Keratinocyte (primary cell): ENCODE measurements at regions not wholly inside any gene's neighbourhood (a gene's known extent, or its start where the extent isn't known, plus 50 kb on each side); places are given as distances from the start of the nearest gene placed in this dataset.

Experiments used
- DNase-seq: peaks from one replicate; pipeline ENCODE4 v3.0.0-alpha.2; 2011; ENCODE audit warnings: low read depth, missing footprints, low spot score
- FAIRE-seq: peaks from 2 replicates; lab custom pipeline; 2011; peaks lifted over from hg19 to GRCh38; lab: Jason Lieb, UNC
- H2AFZ ChIP-seq: 2 replicates; pipeline ENCODE4 v1.6.0; 2012; ENCODE audit warnings: low read length, control low read depth, inconsistent platforms; ENCODE audit not compliant: control insufficient read depth
- H3K27ac ChIP-seq: 2 replicates; pipeline ENCODE4 v1.5.1; 2011; ENCODE audit warnings: low read length; ENCODE audit not compliant: control insufficient read depth, insufficient read depth
- H3K27me3 ChIP-seq: 3 replicates; pipeline ENCODE4 v1.6.0; 2011; ENCODE audit warnings: low read length; ENCODE audit not compliant: control insufficient read depth, insufficient read depth; ENCODE audit errors: extremely low read depth
- H3K36me3 ChIP-seq, 2 experiments: 2 replicates in 1 of 2; 3 replicates in 1 of 2; pipeline ENCODE4 v1.5.1; 2011; ENCODE audit warnings: low read length in 2 of 2, mild to moderate bottlenecking in 1 of 2; ENCODE audit not compliant: control insufficient read depth in 2 of 2, insufficient read depth in 2 of 2; ENCODE audit errors: extremely low read depth in 1 of 2
- H3K4me1 ChIP-seq: 3 replicates; pipeline ENCODE4 v1.5.1; 2011; ENCODE audit warnings: low read length; ENCODE audit not compliant: control insufficient read depth, insufficient read depth; ENCODE audit errors: extremely low read depth
- H3K4me2 ChIP-seq: 3 replicates; pipeline ENCODE4 v1.6.0; 2011; ENCODE audit warnings: low read depth, low read length; ENCODE audit not compliant: control insufficient read depth, insufficient read depth; ENCODE audit errors: extremely low read depth
- H3K4me3 ChIP-seq, 3 experiments: fragments of 200-600 bp in 1 of 3; sonication (generic) in 1 of 3; 2 replicates in 2 of 3; 3 replicates in 1 of 3; pipeline ENCODE4 v1.5.1; 2011 to 2016; ENCODE audit warnings: low read length in 3 of 3, mild to moderate bottlenecking in 3 of 3, control low read depth in 2 of 3, inconsistent platforms in 1 of 3, low read depth in 1 of 3, mixed read lengths in 1 of 3, mixed run types in 1 of 3, moderate library complexity in 1 of 3; ENCODE audit not compliant: control insufficient read depth in 2 of 3, insufficient read depth in 2 of 3; ENCODE audit errors: extremely low read depth in 1 of 3
- H3K79me2 ChIP-seq: 2 replicates; pipeline ENCODE4 v1.6.0; 2012; ENCODE audit warnings: low read length; ENCODE audit not compliant: control insufficient read depth, insufficient read depth
- H3K9ac ChIP-seq: 3 replicates; pipeline ENCODE4 v1.6.0; 2011; ENCODE audit warnings: low read length; ENCODE audit not compliant: control insufficient read depth, insufficient read depth; ENCODE audit errors: extremely low read depth
- H3K9me1 ChIP-seq: 3 replicates; pipeline ENCODE4 v1.6.0; 2011; ENCODE audit warnings: low read length; ENCODE audit not compliant: control insufficient read depth, insufficient read depth; ENCODE audit errors: extremely low read depth
- H3K9me3 ChIP-seq: 2 replicates; pipeline ENCODE4 v1.5.1; 2012; ENCODE audit warnings: low read depth, low read length; ENCODE audit not compliant: control insufficient read depth
- H4K20me1 ChIP-seq: 3 replicates; pipeline ENCODE4 v1.6.0; 2011; ENCODE audit warnings: low read length; ENCODE audit not compliant: control insufficient read depth, insufficient read depth; ENCODE audit errors: extremely low read depth
- CTCF ChIP-seq, 3 experiments: IDR thresholded peaks in 1 of 3; conservative IDR thresholded peaks in 1 of 3; optimal IDR thresholded peaks in 1 of 3; 2 replicates in 2 of 3; 3 replicates in 1 of 3; pipeline versions ENCODE3 to v1.5.1; 2011; ENCODE audit warnings: low read length in 3 of 3, mild to moderate bottlenecking in 3 of 3, moderate library complexity in 2 of 3, control low read depth in 1 of 3, inconsistent platforms in 1 of 3; ENCODE audit not compliant: insufficient read depth in 2 of 3; ENCODE audit errors: extremely low read depth in 1 of 3
- EZH2 ChIP-seq: IDR thresholded peaks from one replicate; pipeline ENCODE4 v1.6.1; 2012; ENCODE audit warnings: inconsistent platforms, mild to moderate bottlenecking, low read length, moderate library complexity
- dilution Hi-C: fragments of 300-500 bp; cut with MboI; formaldehyde crosslinking; loops from one replicate; pipeline ENCODE4 v1.7.0; 2020; ENCODE audit warnings: low sequenced_read_pairs; ENCODE audit not compliant: extremely low pct_ligation_motif_present

- Histone ChIP-seq H3K27ac (no peak overlapping the region), H3K79me2 (no peaks in the 10 kb centered on the region), H3K27me3 (no peaks in the 10 kb centered on the region), H3K4me1 (no peaks in the 10 kb centered on the region), H3K4me3 (no peak overlapping the region), H3K9me1 (no peaks in the 10 kb centered on the region), H2AFZ (no peak overlapping the region), H3K4me2 (no peak overlapping the region), H4K20me1 (no peaks in the 10 kb centered on the region), H3K36me3 (no peaks in the 10 kb centered on the region), H3K9me3 (no peaks in the 10 kb centered on the region), H3K9ac (no peak overlapping the region)
- FAIRE-seq (no peak), DNase-seq (no peak)
- dilution Hi-C loops = no loop called here
- TF ChIP-seq EZH2 (no peak), CTCF (optimal IDR thresholded peaks at IDR 0.05 in 1 of 3, IDR thresholded peaks at IDR 0.05 in 1 of 3, conservative IDR thresholded peaks at IDR 0.05 in 1 of 3; ENCODE audit: extremely low read depth in 1 of 3, insufficient read depth in 2 of 3, low read length in 3 of 3) (no peak)
Measured at GRCh38 chr2:221153226-221153625, 418.9 kb downstream of the EPHA4 start.

GRCh38 chr2:221154176-221154575 lies 417.9 kb downstream of the EPHA4 start:
- no peaks in the 10 kb centered on the region for H3K9me1 ChIP-seq
- no peaks in the 10 kb centered on the region for H3K27me3 ChIP-seq
- no peak overlapping the region for H3K27ac ChIP-seq
- H2AFZ ChIP-seq = no peak overlapping the region
- H3K79me2 ChIP-seq = no peaks in the 10 kb centered on the region
- DNase-seq (no peak), FAIRE-seq (no peak)
- H3K36me3 ChIP-seq = no peaks in the 10 kb centered on the region
- dilution Hi-C loops = no loop called here
- no peak overlapping the region for H3K4me2 ChIP-seq
- no peaks in the 10 kb centered on the region for H4K20me1 ChIP-seq
- no peaks in the 10 kb centered on the region for H3K9me3 ChIP-seq
- H3K9ac ChIP-seq = no peak overlapping the region
- TF ChIP-seq CTCF (optimal IDR thresholded peaks at IDR 0.05 in 1 of 3, IDR thresholded peaks at IDR 0.05 in 1 of 3, conservative IDR thresholded peaks at IDR 0.05 in 1 of 3; ENCODE audit: extremely low read depth in 1 of 3, insufficient read depth in 2 of 3, low read length in 3 of 3) (no peak), EZH2 (no peak)
- H3K4me3 ChIP-seq = no peak overlapping the region
- no peaks in the 10 kb centered on the region for H3K4me1 ChIP-seq
